ENCODE measurements at regions not wholly inside any gene's neighbourhood (a gene's known extent, or its start where the extent isn't known, plus 50 kb on each side); places are given as distances from the start of the nearest gene placed in this dataset.
"Not testable (repeated sequence)": the region's sequence is repeated elsewhere in the genome, so short reads cannot be mapped to it uniquely, and the experiment has no call there.

GRCh38 chr9:80679916-80680315 lies 1009.4 kb downstream of the TLE1 start:
- DNase-seq = no peak

- no peak for DNase-seq
Measured at GRCh38 chr9:80678906-80679305, 1010.4 kb downstream of the TLE1 start.

DNA sequence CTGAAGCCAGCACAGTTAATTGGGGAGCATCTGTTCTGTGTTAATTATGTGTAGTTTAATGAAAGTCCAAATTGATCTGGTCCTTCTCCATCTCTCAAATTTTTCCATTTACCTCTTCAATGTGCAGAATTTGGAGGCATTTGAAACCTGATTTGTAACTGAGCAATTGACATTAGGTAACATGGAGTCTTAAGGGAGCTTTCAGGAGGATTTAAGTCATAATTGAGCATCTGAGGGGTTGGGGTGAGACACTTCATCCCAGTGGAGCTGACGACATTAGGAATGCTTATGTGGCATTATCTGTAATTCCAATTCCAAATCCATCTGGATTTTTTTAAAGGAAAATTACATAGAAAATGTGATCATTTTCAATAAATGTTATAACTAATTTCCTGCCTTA lies 1015.9 kb downstream of the TLE1 start:
- DNase-seq = peak; percentile 32

DNA sequence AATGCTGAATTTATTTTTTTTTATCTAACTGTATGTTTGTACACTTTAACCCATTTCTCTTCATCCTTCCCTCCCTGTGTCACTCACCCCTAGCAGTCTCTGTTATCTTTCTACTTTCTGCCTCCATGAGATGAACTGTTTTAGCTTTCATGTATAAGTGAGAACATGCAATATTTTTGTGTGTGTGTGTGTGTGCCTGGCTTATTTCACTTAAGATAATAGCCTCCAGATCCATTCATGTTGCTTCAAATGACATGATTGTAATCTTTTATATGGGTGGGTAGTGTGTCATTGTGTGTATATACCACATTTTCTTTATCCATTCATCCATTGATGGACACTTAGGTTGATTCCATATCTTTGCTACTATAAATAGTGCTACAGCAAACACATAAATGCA lies 1023.9 kb downstream of the TLE1 start:
- DNase-seq = no peak

GRCh38 chr9:80664327-80665210 lies 1024.8 kb downstream of the TLE1 start:
- no peak for DNase-seq

DNA sequence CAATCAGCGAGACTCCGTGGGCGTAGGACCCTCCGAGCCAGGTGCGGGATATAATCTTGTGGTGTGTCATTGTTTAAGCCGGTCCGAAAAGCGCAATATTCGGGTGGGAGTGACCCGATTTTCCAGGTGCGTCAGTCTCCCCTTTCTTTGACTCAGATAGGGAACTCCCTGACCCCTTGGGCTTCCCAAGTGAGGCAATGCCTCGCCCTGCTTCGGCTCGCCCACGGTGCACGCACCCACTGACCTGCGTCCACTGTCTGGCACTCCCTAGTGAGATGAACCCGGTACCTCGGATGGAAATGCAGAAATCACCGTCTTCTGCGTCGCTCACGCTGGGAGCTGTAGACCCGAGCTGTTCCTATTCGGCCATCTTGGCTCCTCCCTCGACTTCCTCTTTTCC lies 1029.6 kb downstream of the TLE1 start:
- DNase-seq = not testable (repeated sequence)

DNA sequence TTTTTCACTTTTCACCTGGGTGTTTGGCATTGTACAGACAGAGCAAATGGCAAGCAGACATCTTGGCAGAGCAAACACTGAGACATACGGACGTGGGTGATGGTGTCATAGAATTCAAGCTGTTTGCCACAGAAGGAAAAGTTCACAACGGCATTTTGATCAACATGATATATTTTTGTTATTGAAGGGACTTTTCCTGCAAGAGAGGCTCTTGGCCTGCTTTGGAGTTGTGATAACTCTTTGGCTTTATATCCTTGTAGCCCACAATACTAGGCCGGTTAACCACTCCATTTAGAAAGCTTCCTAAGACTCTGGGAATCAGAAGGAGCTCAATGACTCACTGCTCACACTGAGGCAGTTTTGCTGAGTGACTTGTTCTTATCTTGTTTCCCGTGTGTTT lies 1038.3 kb downstream of the TLE1 start:
- DNase-seq = no peak

DNA sequence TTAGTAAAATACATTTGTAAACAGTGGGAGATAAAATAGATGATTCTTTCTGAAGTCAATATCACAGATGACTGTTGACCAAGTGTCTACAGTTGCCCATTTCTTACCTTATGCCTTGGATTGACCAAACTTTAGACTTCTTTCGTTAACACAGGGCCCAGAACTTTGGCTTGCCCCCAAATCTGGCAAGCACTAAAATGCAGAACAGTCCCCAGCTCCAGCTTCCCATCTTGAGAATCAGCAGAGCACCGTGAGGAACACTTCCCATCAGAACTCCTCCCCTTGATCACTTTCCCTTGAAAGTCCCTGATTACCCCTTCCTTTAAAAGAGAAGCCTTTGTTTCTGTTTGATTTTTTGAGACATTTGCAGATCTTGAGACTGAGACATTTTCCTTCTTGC lies 1039.9 kb downstream of the TLE1 start:
- no peak for DNase-seq

GRCh38 chr9:80649001-80649420 lies 1040.3 kb downstream of the TLE1 start:
- no peak for DNase-seq

DNA sequence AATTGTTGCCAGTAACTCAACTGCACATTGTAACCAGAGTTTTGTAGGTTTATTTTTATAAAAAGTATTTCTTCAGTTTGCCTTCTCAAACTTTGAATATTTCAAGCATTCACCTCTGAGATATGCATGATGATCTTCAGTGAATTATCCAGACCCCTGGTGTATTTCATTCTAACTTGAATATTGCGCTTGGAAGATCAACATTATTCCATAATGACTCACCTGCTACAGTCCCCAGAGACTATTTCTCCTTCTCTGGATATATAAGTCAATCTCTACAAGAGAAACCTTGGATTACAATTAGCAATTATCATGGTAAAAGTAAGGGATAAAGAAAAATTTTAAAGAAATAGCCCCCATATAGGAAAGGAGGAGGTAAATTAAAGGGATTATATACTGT lies 1041.0 kb downstream of the TLE1 start:
- DNase-seq = no peak

DNA sequence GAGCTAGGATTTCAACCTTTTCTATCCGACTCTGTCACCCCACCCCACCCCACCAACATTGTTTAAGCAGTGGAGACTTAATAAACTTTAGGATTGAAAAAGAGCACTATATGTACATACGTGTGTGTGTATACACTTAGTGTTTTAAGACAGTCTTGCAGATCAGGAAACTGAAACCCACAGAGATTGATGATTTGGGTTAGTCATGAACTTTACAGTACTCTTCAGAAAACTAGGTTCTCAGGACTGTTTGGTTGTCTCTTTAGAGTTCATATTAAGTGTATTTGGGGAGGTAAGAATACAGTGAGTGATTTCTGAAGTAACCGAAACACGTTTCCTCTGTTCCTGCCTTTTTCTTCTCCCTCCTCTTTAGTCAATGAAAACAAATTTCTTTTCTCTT lies 1043.1 kb downstream of the TLE1 start:
- no peak for DNase-seq

GRCh38 chr9:80644044-80644443 lies 1045.3 kb downstream of the TLE1 start:
- DNase-seq = no peak

- DNase-seq = no peak
Measured at GRCh38 chr9:80635065-80635464, 1054.3 kb downstream of the TLE1 start.

GRCh38 chr9:80632041-80632440 lies 1057.3 kb downstream of the TLE1 start:
- no peak for DNase-seq

DNA sequence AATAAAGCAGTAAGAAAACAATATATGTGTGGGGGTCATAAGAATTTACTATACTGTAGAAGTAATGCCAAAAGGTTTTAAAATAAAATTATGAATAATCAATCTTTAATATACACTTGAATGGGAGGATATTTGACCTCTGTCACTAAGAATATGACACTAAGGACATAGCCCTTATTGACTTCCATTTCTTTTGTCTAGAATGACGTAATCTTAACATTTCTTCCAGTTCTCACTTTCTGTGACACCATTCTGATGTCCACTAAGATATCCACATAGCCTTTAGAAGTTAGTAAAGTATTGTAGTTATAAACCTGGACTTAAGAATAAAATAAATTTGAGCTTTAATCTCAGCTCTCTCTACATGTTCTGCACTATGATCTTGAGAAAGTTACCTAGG lies 1050.7 kb downstream of the TLE4 start:
- no peak for DNase-seq

DNA sequence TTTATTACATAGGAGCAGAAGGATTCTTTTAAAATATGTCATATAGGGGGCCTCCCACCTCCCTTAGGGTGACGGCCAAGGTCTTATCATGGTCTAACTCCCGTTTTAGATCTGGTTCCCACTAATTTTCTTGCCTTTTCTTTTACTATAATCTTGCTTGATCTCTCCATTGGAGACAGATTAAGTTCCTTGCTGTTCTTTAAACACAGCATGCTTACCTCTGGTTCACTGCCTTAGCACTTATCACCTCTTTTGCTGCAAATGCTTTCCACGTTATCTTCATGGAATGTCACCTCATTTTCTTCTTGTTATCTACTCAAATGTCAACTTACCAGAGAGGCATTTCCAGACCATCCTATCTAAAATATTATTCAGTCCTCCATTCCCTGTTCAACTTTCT lies 1047.6 kb downstream of the TLE4 start:
- DNase-seq = no peak

- DNase-seq = no peak
Measured at GRCh38 chr9:80615964-80616363, 1044.2 kb downstream of the TLE4 start.

- no peak for DNase-seq
Measured at GRCh38 chr9:80605793-80606192, 1034.0 kb downstream of the TLE4 start.

DNA sequence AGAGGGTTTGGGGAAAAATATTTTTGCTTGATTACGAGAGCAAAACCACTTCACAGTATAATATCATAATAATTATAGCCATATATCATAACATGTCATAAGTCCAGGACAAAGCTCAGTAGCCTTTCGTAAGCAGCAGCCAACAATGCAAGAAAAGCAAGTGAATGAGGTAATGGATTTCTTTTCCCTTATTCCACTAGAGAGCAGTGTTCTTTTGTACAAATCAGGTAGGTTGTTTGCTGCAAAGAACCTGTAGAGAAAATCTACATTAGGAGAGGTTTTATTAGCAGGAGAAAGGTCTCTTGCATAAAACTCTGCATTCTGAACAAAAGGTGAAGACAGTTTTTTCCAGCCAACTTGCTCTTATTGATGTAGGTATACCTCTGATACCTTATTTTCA lies 1033.4 kb downstream of the TLE4 start:
- no peak for DNase-seq

DNA sequence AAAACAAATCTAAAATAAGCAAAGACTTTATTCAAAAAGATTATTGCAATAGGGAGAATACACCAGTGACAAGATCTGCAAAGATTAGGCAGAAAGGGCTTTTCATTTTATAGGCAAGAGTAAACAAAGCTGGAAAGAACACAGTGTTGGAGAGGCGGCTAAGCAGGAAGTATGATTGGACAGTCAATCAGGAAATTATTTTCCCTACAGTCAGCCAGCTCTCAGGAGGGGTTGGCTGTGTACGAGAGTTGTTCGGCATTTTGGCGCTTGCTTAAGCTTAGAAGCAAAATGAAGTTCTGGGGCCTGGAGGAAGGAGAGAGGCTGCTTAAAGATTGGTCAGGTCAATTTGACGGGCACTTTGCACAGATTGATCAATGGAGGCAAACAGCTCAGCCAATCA lies 1030.5 kb downstream of the TLE4 start:
- DNase-seq = no peak

- DNase-seq = no peak
Measured at GRCh38 chr9:80596579-80596978, 1024.8 kb downstream of the TLE4 start.

GRCh38 chr9:80595192-80595591 lies 1023.4 kb downstream of the TLE4 start:
- DNase-seq = no peak

- no peak for DNase-seq
Measured at GRCh38 chr9:80592413-80592812, 1020.6 kb downstream of the TLE4 start.

DNA sequence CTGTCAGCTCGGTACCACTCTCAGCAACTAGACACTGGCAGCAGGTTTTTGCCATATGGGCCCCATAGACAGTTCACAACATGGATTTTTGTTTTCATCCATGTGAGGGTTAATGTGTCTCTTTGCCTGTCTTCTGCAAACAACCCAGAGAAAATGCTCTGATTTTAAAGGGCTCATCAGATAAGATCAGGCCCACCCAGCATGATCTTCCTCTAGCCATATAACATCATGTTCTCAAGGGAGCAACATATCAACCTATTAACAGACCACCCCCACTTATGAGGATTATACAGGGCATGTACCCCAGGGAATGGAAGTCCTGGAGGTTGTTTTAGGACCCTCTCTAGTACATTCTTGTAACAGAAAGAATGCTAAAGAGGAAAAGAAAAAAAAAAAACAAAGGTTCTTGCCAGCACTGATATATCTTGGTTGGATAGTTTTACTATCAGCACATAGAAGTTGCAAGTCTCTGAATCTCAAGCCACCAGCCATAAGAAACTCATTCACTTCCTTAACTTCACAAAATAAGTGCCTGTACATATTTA lies 1015.1 kb downstream of the TLE4 start:
- DNase-seq = no peak

- no peak for DNase-seq
Measured at GRCh38 chr9:80571953-80572352, 1000.2 kb downstream of the TLE4 start.
